Motor neuron (in vitro differentiated cells): ENCODE measurements at regions not wholly inside any gene's neighbourhood (a gene's known extent, or its start where the extent isn't known, plus 50 kb on each side); places are given as distances from the start of the nearest gene placed in this dataset.

Source experiments
- ATAC-seq, 8 experiments: fragments of 200-7000 bp; cut with Tn5 transposase; replicated peaks in 6 of 8; 2 replicates each; pipeline ENCODE4 v1.8.0; 2021; ENCODE audit warnings: mild to moderate bottlenecking in 8 of 8, moderate library complexity in 8 of 8
- H3K27ac ChIP-seq, 2 donors: fragments of 250-450 bp; sonication (Bioruptor Pico); 2 replicates each; pipeline ENCODE4 v1.9.0; 2021; ENCODE audit warnings: antibody characterized with exemption in 2 of 2, mild to moderate bottlenecking in 2 of 2, moderate library complexity in 1 of 2
- H3K4me1 ChIP-seq, 2 donors: fragments of 250-450 bp; sonication (Bioruptor Pico); replicated peaks in 1 of 2; 2 replicates each; pipeline ENCODE4 v1.6.1; 2021; ENCODE audit warnings: antibody characterized with exemption in 2 of 2, mild to moderate bottlenecking in 2 of 2, moderate library complexity in 1 of 2
- H3K4me3 ChIP-seq, 5 donors: fragments of 250-450 bp; sonication (Bioruptor Pico); 2 replicates each; pipeline ENCODE4 v1.9.0; 2021; ENCODE audit warnings: antibody characterized with exemption in 5 of 5, mild to moderate bottlenecking in 5 of 5, moderate library complexity in 4 of 5
- WGBS, 10 experiments: fragments of 450-650 bp; shearing (Covaris generic); methylation state at CpG; one replicate each; pipeline ENCODE4 v1.0.0; 2022; 5-methylcytosine and 5-hydroxymethylcytosine counted together
- in situ Hi-C, 9 experiments: fragments of 400-800 bp; cut with MboI; loops; one replicate each; pipeline ENCODE4 v1.15.0; 2021; ENCODE audit warnings: low sequenced_read_pairs in 9 of 9, low pct_unique_long_range_greater_than_20kb in 2 of 9; ENCODE audit not compliant: unreplicated experiment in 9 of 9

- no peak for ATAC-seq
- in situ Hi-C loops = no loop called here
- no peak overlapping the region for H3K27ac ChIP-seq
- H3K4me1 ChIP-seq = no peaks in the 10 kb centered on the region
- 6 to 100% (median 60%) methylated on average over 3 to 4 of the region's 4 CpGs; no CpG with 5 or more reads in 1 of the 10 experiments for WGBS, 10 experiments
- H3K4me3 ChIP-seq = no peak overlapping the region
Measured at GRCh38 chr18:28781616-28782362, 604.9 kb upstream of the CDH2 start.

GRCh38 chr18:28778706-28779105, 601.8 kb upstream of the CDH2 start:
- in situ Hi-C loops = no loop called here
- 55 to 100% (median 96%) methylated on average over 1 to 10 of the region's 14 CpGs; no CpG with 5 or more reads in 1 of the 10 experiments for WGBS, 10 experiments
- no peak overlapping the region for H3K27ac ChIP-seq
- H3K4me3 ChIP-seq = no peak overlapping the region
- ATAC-seq = no peak
- no peaks in the 10 kb centered on the region for H3K4me1 ChIP-seq

GRCh38 chr18:28777756-28778155, 600.8 kb upstream of the CDH2 start:
- no peaks in the 10 kb centered on the region for H3K4me1 ChIP-seq
- WGBS, 10 experiments = 83 to 100% (median 93%) methylated on average over 1 of the region's 1 CpG; no CpG with 5 or more reads in 6 of the 10 experiments
- H3K4me3 ChIP-seq = no peak overlapping the region
- no peak for ATAC-seq
- in situ Hi-C loops = no loop called here
- no peak overlapping the region for H3K27ac ChIP-seq

GRCh38 chr18:28771849-28772248, 594.9 kb upstream of the CDH2 start:
- H3K4me3 ChIP-seq = no peak overlapping the region
- ATAC-seq = no peak

GRCh38 chr18:28768791-28769768, 592.1 kb upstream of the CDH2 start:
- H3K4me3 ChIP-seq = no peak overlapping the region
- H3K27ac ChIP-seq = no peak overlapping the region
- 17 to 100% (median 90%) methylated on average over 1 to 8 of the region's 8 CpGs for WGBS, 10 experiments
- ATAC-seq = no peak
- in situ Hi-C loops = no loop called here
- no peaks in the 10 kb centered on the region for H3K4me1 ChIP-seq

More at GRCh38 chr18:28771849-28772248, 594.9 kb upstream of the CDH2 start:
- WGBS, 10 experiments = 23 to 92% (median 71%) methylated on average over 1 to 3 of the region's 3 CpGs
- in situ Hi-C loops = no loop called here
- Histone ChIP-seq H3K27ac (no peak overlapping the region), H3K4me1 (no peaks in the 10 kb centered on the region)

- Histone ChIP-seq H3K27ac (no peak overlapping the region), H3K4me1 (no peaks in the 10 kb centered on the region), H3K4me3 (no peak overlapping the region)
- ATAC-seq = peak in 5 of 8 experiments; percentile 52 to 96 (median 85)
- in situ Hi-C loops = no loop called here
- WGBS, 10 experiments = 0 to 100% (median 43%) methylated on average over 1 to 2 of the region's 2 CpGs
Measured at GRCh38 chr18:28767727-28768211, 590.8 kb upstream of the CDH2 start.

GRCh38 chr18:28767201-28767600, 590.3 kb upstream of the CDH2 start:
- no peak overlapping the region for H3K4me3 ChIP-seq
- in situ Hi-C loops = no loop called here
- no peak for ATAC-seq
- H3K4me1 ChIP-seq = no peaks in the 10 kb centered on the region
- 71 to 100% (median 100%) methylated on average over 1 of the region's 1 CpG; no CpG with 5 or more reads in 4 of the 10 experiments for WGBS, 10 experiments
- no peak overlapping the region for H3K27ac ChIP-seq

GRCh38 chr18:28766721-28767120, 589.8 kb upstream of the CDH2 start:
- no peak overlapping the region for H3K4me3 ChIP-seq
- no peak overlapping the region for H3K27ac ChIP-seq
- ATAC-seq = no peak
- H3K4me1 ChIP-seq = no peaks in the 10 kb centered on the region
- in situ Hi-C loops = no loop called here

- in situ Hi-C loops = no loop called here
- peak in 3 of 8 experiments; percentile 19 to 42 (median 30) for ATAC-seq
- H3K4me3 ChIP-seq = no peak overlapping the region
- no peak overlapping the region for H3K27ac ChIP-seq
- H3K4me1 ChIP-seq = no peaks in the 10 kb centered on the region
- 0 to 100% (median 84%) methylated on average over 1 to 2 of the region's 2 CpGs for WGBS, 10 experiments
Measured at GRCh38 chr18:28766027-28766426, 589.1 kb upstream of the CDH2 start.

- Histone ChIP-seq H3K27ac (no peak overlapping the region), H3K4me1 (no peaks in the 10 kb centered on the region), H3K4me3 (no peak overlapping the region)
- ATAC-seq = no peak
- WGBS, 10 experiments = 19 to 100% (median 80%) methylated on average over 1 to 5 of the region's 5 CpGs; no CpG with 5 or more reads in 2 of the 10 experiments
- in situ Hi-C loops = no loop called here
Measured at GRCh38 chr18:28760299-28760698, 583.4 kb upstream of the CDH2 start.

GRCh38 chr18:28757466-28758008, 580.6 kb upstream of the CDH2 start:
- Histone ChIP-seq H3K4me3 (no peak overlapping the region), H3K4me1 (no peaks in the 10 kb centered on the region), H3K27ac (no peak overlapping the region)
- in situ Hi-C loops = no loop called here
- ATAC-seq = peak in 1 of 8 experiments; percentile 29
- 0 to 100% (median 81%) methylated on average over 1 to 3 of the region's 3 CpGs; no CpG with 5 or more reads in 1 of the 10 experiments for WGBS, 10 experiments

- in situ Hi-C loops = no loop called here
- H3K4me1 ChIP-seq = no peaks in the 10 kb centered on the region
- no peak overlapping the region for H3K27ac ChIP-seq
- peak in 2 of 8 experiments; percentile 66 to 71 for ATAC-seq
- 18 to 96% (median 64%) methylated on average over 1 to 4 of the region's 4 CpGs; no CpG with 5 or more reads in 1 of the 10 experiments for WGBS, 10 experiments
- no peak overlapping the region for H3K4me3 ChIP-seq
Measured at GRCh38 chr18:28743115-28743514, 566.2 kb upstream of the CDH2 start.

GRCh38 chr18:28740575-28740974, 563.6 kb upstream of the CDH2 start:
- WGBS, 10 experiments = 14 to 100% (median 100%) methylated on average over 1 of the region's 1 CpG; no CpG with 5 or more reads in 2 of the 10 experiments
- no peak overlapping the region for H3K27ac ChIP-seq
- no peak overlapping the region for H3K4me3 ChIP-seq
- in situ Hi-C loops = no loop called here
- no peaks in the 10 kb centered on the region for H3K4me1 ChIP-seq
- no peak for ATAC-seq
